ENCODE measurements at regions not wholly inside any gene's neighbourhood (a gene's known extent, or its start where the extent isn't known, plus 50 kb on each side); places are given as distances from the start of the nearest gene placed in this dataset.

DNA sequence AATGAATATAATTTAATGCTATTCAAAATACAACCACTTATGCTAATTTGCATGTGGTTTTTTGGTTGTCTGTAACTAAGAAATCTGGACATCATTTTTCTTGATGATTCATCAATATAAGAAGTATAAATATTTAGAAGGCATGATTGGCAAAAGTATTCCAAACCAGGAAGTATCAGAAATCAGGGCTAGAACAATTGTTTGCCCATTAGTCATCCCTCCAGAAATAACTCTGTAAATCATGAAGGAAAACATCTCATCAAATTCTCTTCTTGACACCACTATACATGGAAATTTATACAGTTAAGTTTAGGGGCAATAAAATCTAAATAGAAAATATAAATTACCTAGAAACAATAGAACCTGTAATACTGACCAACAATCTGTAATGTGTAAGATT, 554.7 kb upstream of the HS3ST5 start:
- in situ Hi-C loops (cut with HindIII; ENCODE audit: low pct_unique_long_range_greater_than_20kb, low sequenced_read_pairs), result no loop called here
- no peak for DNase-seq (ENCODE audit: low read depth, low spot score)

DNA sequence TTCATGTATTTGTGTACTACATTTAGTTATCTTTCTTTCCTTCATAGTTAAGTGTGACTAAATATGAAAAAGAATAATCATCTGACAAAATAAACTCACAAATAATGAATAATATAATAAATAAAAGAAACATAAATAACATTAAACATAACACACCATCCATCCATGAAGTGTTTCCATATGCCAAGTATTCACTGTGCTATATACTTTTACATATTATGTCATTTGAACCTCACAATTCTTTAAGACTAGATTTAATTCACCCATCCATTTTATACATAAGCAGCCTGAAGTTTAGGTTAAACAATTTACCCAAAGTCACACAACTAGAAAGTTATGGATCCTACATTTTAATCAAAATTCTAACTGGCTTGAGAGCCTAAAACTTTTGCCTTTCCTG, 549.4 kb upstream of the HS3ST5 start:
- intact Hi-C loops (cut with micrococcal nuclease; ENCODE audit: unreplicated experiment) (no loop called here), in situ Hi-C loops (cut with HindIII; ENCODE audit: low pct_unique_long_range_greater_than_20kb, low sequenced_read_pairs) (no loop called here)
- H3K4me1 ChIP-seq (ENCODE audit: control insufficient read depth, insufficient read depth, low read length), result no peaks in the 10 kb centered on the region
- no peaks in the 10 kb centered on the region for H3K36me3 ChIP-seq (ENCODE audit: control insufficient read depth, insufficient read depth, low read length)
- BruUV-seq (replicated peaks), result no TSS peak
- no peak for DNase-seq (ENCODE audit: low read depth, low spot score)
- H3K27me3 ChIP-seq (ENCODE audit: control insufficient read depth, insufficient read depth, low read length), result no peaks in the 10 kb centered on the region
- no peak for TF ChIP-seq POLR2AphosphoS5 (IDR thresholded peaks at IDR 0.05; ENCODE audit: low read depth, low read length)
- TF ChIP-seq, protein P1, sequence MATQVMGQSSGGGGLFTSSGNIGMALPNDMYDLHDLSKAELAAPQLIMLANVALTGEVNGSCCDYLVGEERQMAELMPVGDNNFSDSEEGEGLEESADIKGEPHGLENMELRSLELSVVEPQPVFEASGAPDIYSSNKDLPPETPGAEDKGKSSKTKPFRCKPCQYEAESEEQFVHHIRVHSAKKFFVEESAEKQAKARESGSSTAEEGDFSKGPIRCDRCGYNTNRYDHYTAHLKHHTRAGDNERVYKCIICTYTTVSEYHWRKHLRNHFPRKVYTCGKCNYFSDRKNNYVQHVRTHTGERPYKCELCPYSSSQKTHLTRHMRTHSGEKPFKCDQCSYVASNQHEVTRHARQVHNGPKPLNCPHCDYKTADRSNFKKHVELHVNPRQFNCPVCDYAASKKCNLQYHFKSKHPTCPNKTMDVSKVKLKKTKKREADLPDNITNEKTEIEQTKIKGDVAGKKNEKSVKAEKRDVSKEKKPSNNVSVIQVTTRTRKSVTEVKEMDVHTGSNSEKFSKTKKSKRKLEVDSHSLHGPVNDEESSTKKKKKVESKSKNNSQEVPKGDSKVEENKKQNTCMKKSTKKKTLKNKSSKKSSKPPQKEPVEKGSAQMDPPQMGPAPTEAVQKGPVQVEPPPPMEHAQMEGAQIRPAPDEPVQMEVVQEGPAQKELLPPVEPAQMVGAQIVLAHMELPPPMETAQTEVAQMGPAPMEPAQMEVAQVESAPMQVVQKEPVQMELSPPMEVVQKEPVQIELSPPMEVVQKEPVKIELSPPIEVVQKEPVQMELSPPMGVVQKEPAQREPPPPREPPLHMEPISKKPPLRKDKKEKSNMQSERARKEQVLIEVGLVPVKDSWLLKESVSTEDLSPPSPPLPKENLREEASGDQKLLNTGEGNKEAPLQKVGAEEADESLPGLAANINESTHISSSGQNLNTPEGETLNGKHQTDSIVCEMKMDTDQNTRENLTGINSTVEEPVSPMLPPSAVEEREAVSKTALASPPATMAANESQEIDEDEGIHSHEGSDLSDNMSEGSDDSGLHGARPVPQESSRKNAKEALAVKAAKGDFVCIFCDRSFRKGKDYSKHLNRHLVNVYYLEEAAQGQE (IDR thresholded peaks at IDR 0.05; ENCODE audit: insufficient read depth in 1 of 2, low read depth in 2 of 2, low read length in 1 of 2), result no peak
- TF ChIP-seq TCF7L2 (IDR thresholded peaks at IDR 0.05; ENCODE audit: low read depth, low read length), result no peak
- TF ChIP-seq, protein P2, sequence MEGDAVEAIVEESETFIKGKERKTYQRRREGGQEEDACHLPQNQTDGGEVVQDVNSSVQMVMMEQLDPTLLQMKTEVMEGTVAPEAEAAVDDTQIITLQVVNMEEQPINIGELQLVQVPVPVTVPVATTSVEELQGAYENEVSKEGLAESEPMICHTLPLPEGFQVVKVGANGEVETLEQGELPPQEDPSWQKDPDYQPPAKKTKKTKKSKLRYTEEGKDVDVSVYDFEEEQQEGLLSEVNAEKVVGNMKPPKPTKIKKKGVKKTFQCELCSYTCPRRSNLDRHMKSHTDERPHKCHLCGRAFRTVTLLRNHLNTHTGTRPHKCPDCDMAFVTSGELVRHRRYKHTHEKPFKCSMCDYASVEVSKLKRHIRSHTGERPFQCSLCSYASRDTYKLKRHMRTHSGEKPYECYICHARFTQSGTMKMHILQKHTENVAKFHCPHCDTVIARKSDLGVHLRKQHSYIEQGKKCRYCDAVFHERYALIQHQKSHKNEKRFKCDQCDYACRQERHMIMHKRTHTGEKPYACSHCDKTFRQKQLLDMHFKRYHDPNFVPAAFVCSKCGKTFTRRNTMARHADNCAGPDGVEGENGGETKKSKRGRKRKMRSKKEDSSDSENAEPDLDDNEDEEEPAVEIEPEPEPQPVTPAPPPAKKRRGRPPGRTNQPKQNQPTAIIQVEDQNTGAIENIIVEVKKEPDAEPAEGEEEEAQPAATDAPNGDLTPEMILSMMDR (IDR thresholded peaks at IDR 0.05), result no peak
- no peak for TF ChIP-seq SIN3A (IDR thresholded peaks at IDR 0.05; ENCODE audit: borderline replicate concordance, insufficient read depth, low read depth, low read length)
- no peak for ATAC-seq
- H3K9me3 ChIP-seq (ENCODE audit: control insufficient read depth, insufficient read depth, low read depth, low read length), result peaks cover 15% of the 10 kb centered on the region; the same call in 1 of the 2 replicates
- CTCF ChIA-PET, result no interaction called here
- H3K27ac ChIP-seq (ENCODE audit: low read length), result no peak overlapping the region
- no peak overlapping the region for H3K4me3 ChIP-seq (ENCODE audit: low read depth in 2 of 2, low read length in 2 of 2)
- POLR2A ChIA-PET, result interaction anchor here (0.6 kb wide), 1 partner anchor 247 kb away, joined by 11 read pairs; no protein-coding TSS in a partner anchor

More for the DNA sequence above, 554.7 kb upstream of the HS3ST5 start:
- Histone ChIP-seq H3K4me1 (ENCODE audit: control insufficient read depth, insufficient read depth, low read length) (no peaks in the 10 kb centered on the region), H3K36me3 (ENCODE audit: control insufficient read depth, insufficient read depth, low read length) (no peaks in the 10 kb centered on the region), H3K4me3 (ENCODE audit: low read depth in 2 of 2, low read length in 2 of 2) (no peak overlapping the region), H3K9me3 (ENCODE audit: control insufficient read depth, insufficient read depth, low read depth, low read length) (peaks cover 18% of the 10 kb centered on the region; the same call in 1 of the 2 replicates), H3K27me3 (ENCODE audit: control insufficient read depth, insufficient read depth, low read length) (no peaks in the 10 kb centered on the region), H3K27ac (ENCODE audit: low read length) (no peak overlapping the region)
- BruUV-seq (replicated peaks), result no TSS peak
- no peak for ATAC-seq
- intact Hi-C loops (cut with micrococcal nuclease; ENCODE audit: unreplicated experiment), result no loop called here
- ChIA-PET POLR2A (no interaction called here), CTCF (no interaction called here)
- TF ChIP-seq, protein P2 (IDR thresholded peaks at IDR 0.05), result no peak
- TF ChIP-seq TCF7L2 (IDR thresholded peaks at IDR 0.05; ENCODE audit: low read depth, low read length) (no peak), POLR2AphosphoS5 (IDR thresholded peaks at IDR 0.05; ENCODE audit: low read depth, low read length) (no peak), SIN3A (IDR thresholded peaks at IDR 0.05; ENCODE audit: borderline replicate concordance, insufficient read depth, low read depth, low read length) (no peak)
- TF ChIP-seq, protein P1 (IDR thresholded peaks at IDR 0.05; ENCODE audit: insufficient read depth in 1 of 2, low read depth in 2 of 2, low read length in 1 of 2), result no peak
